OCI-LY3 (cell line): ENCODE measurements at regions not wholly inside any gene's neighbourhood (a gene's known extent, or its start where the extent isn't known, plus 50 kb on each side); places are given as distances from the start of the nearest gene placed in this dataset.

ENCODE experiments used
- EZH2phosphoT487 ChIP-seq: fragments of 200-600 bp; shearing (Covaris generic); IDR thresholded peaks from 2 replicates; pipeline ENCODE4 v1.6.1; 2018; ENCODE audit warnings: antibody characterized with exemption, mixed run types, low read depth
- TF ChIP-seq, protein P1 (sequence below): fragments of 200-600, 300-600 bp; sonication (generic); IDR thresholded peaks from 2 replicates; pipeline ENCODE4 v1.5.1; 2014; ENCODE audit warnings: antibody characterized with exemption, low read length, low read depth

DNA sequence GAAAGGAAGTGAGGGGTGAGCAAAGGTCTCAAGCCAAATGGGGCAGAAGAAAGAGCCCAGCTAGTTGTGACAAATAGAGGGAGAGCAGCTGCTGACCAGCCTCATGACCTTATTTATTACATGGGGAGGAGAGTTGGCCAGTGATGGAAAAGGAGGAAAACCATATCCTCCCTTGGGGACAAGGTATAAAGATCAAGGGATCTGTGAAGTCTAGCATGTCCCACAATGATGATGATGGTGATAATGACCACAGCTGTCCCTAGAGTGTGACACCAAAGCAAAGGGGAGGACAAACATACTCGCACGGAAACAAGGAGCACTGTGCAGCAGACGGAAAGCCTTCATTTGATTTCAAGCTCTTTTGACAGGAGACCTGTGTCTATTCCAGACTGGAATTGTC, 190.4 kb upstream of the MCHR2 start:
- TF ChIP-seq, protein P1, sequence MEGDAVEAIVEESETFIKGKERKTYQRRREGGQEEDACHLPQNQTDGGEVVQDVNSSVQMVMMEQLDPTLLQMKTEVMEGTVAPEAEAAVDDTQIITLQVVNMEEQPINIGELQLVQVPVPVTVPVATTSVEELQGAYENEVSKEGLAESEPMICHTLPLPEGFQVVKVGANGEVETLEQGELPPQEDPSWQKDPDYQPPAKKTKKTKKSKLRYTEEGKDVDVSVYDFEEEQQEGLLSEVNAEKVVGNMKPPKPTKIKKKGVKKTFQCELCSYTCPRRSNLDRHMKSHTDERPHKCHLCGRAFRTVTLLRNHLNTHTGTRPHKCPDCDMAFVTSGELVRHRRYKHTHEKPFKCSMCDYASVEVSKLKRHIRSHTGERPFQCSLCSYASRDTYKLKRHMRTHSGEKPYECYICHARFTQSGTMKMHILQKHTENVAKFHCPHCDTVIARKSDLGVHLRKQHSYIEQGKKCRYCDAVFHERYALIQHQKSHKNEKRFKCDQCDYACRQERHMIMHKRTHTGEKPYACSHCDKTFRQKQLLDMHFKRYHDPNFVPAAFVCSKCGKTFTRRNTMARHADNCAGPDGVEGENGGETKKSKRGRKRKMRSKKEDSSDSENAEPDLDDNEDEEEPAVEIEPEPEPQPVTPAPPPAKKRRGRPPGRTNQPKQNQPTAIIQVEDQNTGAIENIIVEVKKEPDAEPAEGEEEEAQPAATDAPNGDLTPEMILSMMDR: no peak
- TF ChIP-seq EZH2phosphoT487: no peak
